ELF-1 (cell line): ENCODE measurements at regions not wholly inside any gene's neighbourhood (a gene's known extent, or its start where the extent isn't known, plus 50 kb on each side); places are given as distances from the start of the nearest gene placed in this dataset.
"Not testable (repeated sequence)": the region's sequence is repeated elsewhere in the genome, so short reads cannot be mapped to it uniquely, and the experiment has no call there.

Source experiments
- DNase-seq: peaks from one replicate; pipeline ENCODE4 v3.0.0-alpha.2; 2016; ENCODE audit warnings: low read depth, low spot score

GRCh38 chr20:33908336-33908735 is 85.4 kb upstream of the RALY start:
- peak; percentile 94 for DNase-seq

- DNase-seq: no peak
These were observed 84.8 kb upstream of the RALY start for GRCh38 chr20:33908868-33909267.

GRCh38 chr20:33909331-33909921 is 84.3 kb upstream of the RALY start:
- DNase-seq: peak; percentile 26

GRCh38 chr20:33910056-33910455 is 83.7 kb upstream of the RALY start:
- DNase-seq: no peak

- no peak for DNase-seq
These were observed 83.0 kb upstream of the RALY start for GRCh38 chr20:33910529-33911327.

GRCh38 chr20:33914919-33915318 is 78.8 kb upstream of the RALY start:
- no peak for DNase-seq

GRCh38 chr20:33915726-33916331 is 77.9 kb upstream of the RALY start:
- peak; percentile 69 for DNase-seq

GRCh38 chr20:33916768-33917167 is 76.9 kb upstream of the RALY start:
- no peak for DNase-seq

GRCh38 chr20:33917831-33918525 is 75.7 kb upstream of the RALY start:
- DNase-seq: no peak

GRCh38 chr20:33918662-33919061 is 75.0 kb upstream of the RALY start:
- DNase-seq: no peak

GRCh38 chr20:33919653-33920052 is 74.1 kb upstream of the RALY start:
- no peak for DNase-seq

- DNase-seq: no peak
These were observed 71.5 kb upstream of the RALY start for GRCh38 chr20:33922224-33922623.

- DNase-seq: no peak
These were observed 70.0 kb upstream of the RALY start for GRCh38 chr20:33923740-33924139.

GRCh38 chr20:33925867-33926266 is 67.8 kb upstream of the RALY start:
- DNase-seq: no peak

- no peak for DNase-seq
These were observed 67.3 kb upstream of the RALY start for GRCh38 chr20:33926425-33926824.

GRCh38 chr20:33927724-33928123 is 66.0 kb upstream of the RALY start:
- DNase-seq: no peak

GRCh38 chr20:33929917-33930316 is 63.8 kb upstream of the RALY start:
- DNase-seq: no peak

GRCh38 chr20:33933469-33933909 is 60.2 kb upstream of the RALY start:
- DNase-seq: peak; percentile 86

- DNase-seq: no peak
These were observed 57.1 kb upstream of the RALY start for GRCh38 chr20:33936656-33937055.

GRCh38 chr20:33939031-33939430 is 54.7 kb upstream of the RALY start:
- DNase-seq: not testable (repeated sequence)

- no peak for DNase-seq
These were observed 53.0 kb upstream of the RALY start for GRCh38 chr20:33940666-33941065.
